Astrocyte (in vitro differentiated cells and primary cell): ENCODE measurements at regions not wholly inside any gene's neighbourhood (a gene's known extent, or its start where the extent isn't known, plus 50 kb on each side); places are given as distances from the start of the nearest gene placed in this dataset.

Experiments
- DNase-seq: peaks from one replicate; pipeline ENCODE4 v3.0.0-alpha.2; 2010; ENCODE audit warnings: low read depth
- FAIRE-seq: peaks from 2 replicates; lab custom pipeline; 2011; peaks lifted over from hg19 to GRCh38; lab: Jason Lieb, UNC
- H2AFZ ChIP-seq: 2 replicates; pipeline ENCODE4 v1.6.0; 2012; ENCODE audit warnings: low read depth, low read length, inconsistent platforms
- H3K27ac ChIP-seq: 2 replicates; pipeline ENCODE4 v1.5.1; 2011; ENCODE audit warnings: low read depth, low read length, inconsistent platforms
- H3K27me3 ChIP-seq: 2 replicates; pipeline ENCODE4 v1.6.0; 2011; ENCODE audit warnings: low read length, inconsistent platforms; ENCODE audit not compliant: insufficient read depth
- H3K36me3 ChIP-seq: 2 replicates; pipeline ENCODE4 v1.5.1; 2011; ENCODE audit warnings: low read length, inconsistent platforms; ENCODE audit not compliant: insufficient read depth
- H3K4me1 ChIP-seq: 2 replicates; pipeline ENCODE4 v1.5.1; 2011; ENCODE audit warnings: low read length, inconsistent platforms; ENCODE audit not compliant: insufficient read depth
- H3K4me2 ChIP-seq: 2 replicates; pipeline ENCODE4 v1.6.0; 2012; ENCODE audit warnings: low read length, inconsistent platforms
- H3K4me3 ChIP-seq: 2 replicates; pipeline ENCODE4 v1.5.1; 2011; ENCODE audit warnings: low read depth, mild to moderate bottlenecking, low read length, inconsistent platforms; ENCODE audit not compliant: insufficient read depth
- H3K79me2 ChIP-seq: 2 replicates; pipeline ENCODE4 v1.6.0; 2012; ENCODE audit warnings: mild to moderate bottlenecking, low read length, inconsistent platforms; ENCODE audit not compliant: insufficient read depth
- H3K9ac ChIP-seq: 2 replicates; pipeline ENCODE4 v1.6.0; 2012; ENCODE audit warnings: mild to moderate bottlenecking, low read length, inconsistent platforms
- H3K9me3 ChIP-seq: 2 replicates; pipeline ENCODE4 v1.5.1; 2012; ENCODE audit warnings: low read depth, mild to moderate bottlenecking, low read length, inconsistent platforms; ENCODE audit not compliant: insufficient read depth
- H4K20me1 ChIP-seq: 2 replicates; pipeline ENCODE4 v1.6.0; 2012; ENCODE audit warnings: low read length, inconsistent platforms; ENCODE audit not compliant: insufficient read depth
- H3K27ac Mint-ChIP-seq: one replicate; pipeline ENCODE4 v1.8.0; 2021; ENCODE audit warnings: mild to moderate bottlenecking, mixed read lengths; ENCODE audit not compliant: unreplicated experiment
- H3K27me3 Mint-ChIP-seq: one replicate; pipeline ENCODE4 v1.8.0; 2021; ENCODE audit warnings: low read depth, mixed read lengths; ENCODE audit not compliant: unreplicated experiment
- H3K36me3 Mint-ChIP-seq: one replicate; pipeline ENCODE4 v1.8.0; 2021; ENCODE audit warnings: low read depth, mixed read lengths; ENCODE audit not compliant: unreplicated experiment
- H3K4me1 Mint-ChIP-seq: one replicate; pipeline ENCODE4 v1.8.0; 2021; ENCODE audit warnings: low read depth, mixed read lengths; ENCODE audit not compliant: unreplicated experiment
- H3K4me3 Mint-ChIP-seq: one replicate; pipeline ENCODE4 v1.8.0; 2021; ENCODE audit warnings: mild to moderate bottlenecking, moderate library complexity, mixed read lengths; ENCODE audit not compliant: unreplicated experiment
- H3K9me3 Mint-ChIP-seq: one replicate; pipeline ENCODE4 v1.8.0; 2021; ENCODE audit warnings: mild to moderate bottlenecking, mixed read lengths; ENCODE audit not compliant: unreplicated experiment
- EZH2 ChIP-seq: IDR thresholded peaks from 2 replicates; pipeline ENCODE4 v1.6.1; 2012; ENCODE audit warnings: mild to moderate bottlenecking, low read length, inconsistent platforms; ENCODE audit not compliant: insufficient read depth
- TF ChIP-seq, protein P1 (sequence below): IDR thresholded peaks from 2 replicates; pipeline ENCODE4 v1.5.1; 2011; ENCODE audit warnings: low read depth, mild to moderate bottlenecking, inconsistent platforms, low read length, moderate library complexity; ENCODE audit not compliant: insufficient read depth

DNA sequence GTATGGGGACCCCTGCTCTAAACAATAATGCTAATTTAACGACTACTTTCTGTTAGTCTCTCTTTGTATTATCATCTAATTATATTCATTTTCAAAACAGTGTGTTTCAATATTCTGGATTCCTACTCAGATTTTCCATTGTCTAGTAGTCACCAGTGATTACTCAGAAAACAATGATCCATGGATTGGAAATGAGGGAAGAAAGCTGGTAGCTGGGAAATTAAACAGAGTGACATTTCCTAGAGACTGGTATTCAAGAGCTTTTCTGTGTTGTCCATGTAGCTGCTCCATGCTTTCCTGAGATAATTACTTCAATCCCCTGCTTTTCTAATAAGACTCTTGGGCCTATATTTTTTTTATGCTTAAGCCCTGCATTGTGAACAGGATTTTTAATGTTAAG, 1862.1 kb upstream of the C9orf72 start:
- DNase-seq: no peak
- no peaks in the 10 kb centered on the region for H4K20me1 ChIP-seq
- H3K27ac ChIP-seq: no peak overlapping the region
- H3K27me3 Mint-ChIP-seq: no peaks in the 10 kb centered on the region
- H3K36me3 ChIP-seq: no peaks in the 10 kb centered on the region
- TF ChIP-seq EZH2: no peak
- TF ChIP-seq, protein P1, sequence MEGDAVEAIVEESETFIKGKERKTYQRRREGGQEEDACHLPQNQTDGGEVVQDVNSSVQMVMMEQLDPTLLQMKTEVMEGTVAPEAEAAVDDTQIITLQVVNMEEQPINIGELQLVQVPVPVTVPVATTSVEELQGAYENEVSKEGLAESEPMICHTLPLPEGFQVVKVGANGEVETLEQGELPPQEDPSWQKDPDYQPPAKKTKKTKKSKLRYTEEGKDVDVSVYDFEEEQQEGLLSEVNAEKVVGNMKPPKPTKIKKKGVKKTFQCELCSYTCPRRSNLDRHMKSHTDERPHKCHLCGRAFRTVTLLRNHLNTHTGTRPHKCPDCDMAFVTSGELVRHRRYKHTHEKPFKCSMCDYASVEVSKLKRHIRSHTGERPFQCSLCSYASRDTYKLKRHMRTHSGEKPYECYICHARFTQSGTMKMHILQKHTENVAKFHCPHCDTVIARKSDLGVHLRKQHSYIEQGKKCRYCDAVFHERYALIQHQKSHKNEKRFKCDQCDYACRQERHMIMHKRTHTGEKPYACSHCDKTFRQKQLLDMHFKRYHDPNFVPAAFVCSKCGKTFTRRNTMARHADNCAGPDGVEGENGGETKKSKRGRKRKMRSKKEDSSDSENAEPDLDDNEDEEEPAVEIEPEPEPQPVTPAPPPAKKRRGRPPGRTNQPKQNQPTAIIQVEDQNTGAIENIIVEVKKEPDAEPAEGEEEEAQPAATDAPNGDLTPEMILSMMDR: no peak
- no peak for FAIRE-seq
- no peak overlapping the region for H3K4me3 Mint-ChIP-seq
- no peaks in the 10 kb centered on the region for H3K79me2 ChIP-seq
- H3K4me2 ChIP-seq: no peak overlapping the region
- no peak overlapping the region for H3K4me3 ChIP-seq
- no peaks in the 10 kb centered on the region for H3K4me1 ChIP-seq
- H3K27me3 ChIP-seq: no peaks in the 10 kb centered on the region
- H3K9me3 Mint-ChIP-seq: no peaks in the 10 kb centered on the region
- no peak overlapping the region for H3K27ac Mint-ChIP-seq
- H3K9ac ChIP-seq: no peak overlapping the region
- peaks cover 27% of the 10 kb centered on the region for H3K4me1 Mint-ChIP-seq
- H2AFZ ChIP-seq: no peak overlapping the region
- peaks cover 3% of the 10 kb centered on the region for H3K9me3 ChIP-seq
- no peaks in the 10 kb centered on the region for H3K36me3 Mint-ChIP-seq

DNA sequence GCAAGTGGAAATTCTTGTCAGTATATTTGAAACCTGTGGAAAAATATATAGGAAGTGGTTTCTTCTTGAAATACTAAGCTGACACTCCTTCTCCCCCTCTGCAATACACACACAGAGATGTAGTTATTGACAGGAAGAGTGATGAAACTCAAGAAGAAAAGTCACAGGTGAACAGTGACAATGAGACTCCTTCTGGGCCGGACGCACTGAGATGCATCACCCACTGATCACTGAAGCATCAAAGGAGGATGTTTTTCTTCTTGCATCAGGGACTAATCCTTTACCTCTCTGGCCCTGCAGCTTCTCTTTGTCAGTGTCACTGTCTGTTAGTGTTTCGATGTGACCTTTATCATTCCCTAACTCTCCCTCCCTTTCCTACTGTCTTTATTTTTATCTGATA, 1864.2 kb upstream of the C9orf72 start:
- Mint-ChIP-seq H3K4me1 (peaks cover 42% of the 10 kb centered on the region), H3K4me3 (no peak overlapping the region)
- no peaks in the 10 kb centered on the region for H3K27me3 ChIP-seq

DNA sequence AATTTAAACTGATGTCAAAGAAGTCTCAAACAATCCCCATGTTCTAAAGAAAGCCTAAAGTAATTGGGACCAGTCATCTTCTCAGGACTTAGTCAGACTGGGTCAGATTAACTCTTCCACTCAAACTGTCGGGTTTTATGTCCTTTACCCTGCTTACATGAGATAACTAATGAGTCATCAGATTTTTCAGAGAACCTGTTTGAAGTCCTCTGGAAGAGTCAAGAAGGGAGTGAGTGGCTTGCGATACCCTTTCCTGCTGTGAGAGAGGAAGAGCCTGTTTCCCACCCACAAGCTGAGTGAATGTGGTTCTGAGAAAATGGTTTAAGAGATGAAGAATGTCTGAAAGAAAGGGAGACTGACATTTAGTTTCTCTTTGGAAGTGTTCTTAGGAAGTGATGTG, 1866.7 kb upstream of the C9orf72 start:
- Mint-ChIP-seq H3K27me3 (no peaks in the 10 kb centered on the region), H3K9me3 (no peaks in the 10 kb centered on the region), H3K4me3 (no peak overlapping the region), H3K27ac (peak overlapping the region; percentile 90), H3K36me3 (no peaks in the 10 kb centered on the region), H3K4me1 (peaks cover 42% of the 10 kb centered on the region)
- H3K4me1 ChIP-seq: no peaks in the 10 kb centered on the region
- no peak overlapping the region for H2AFZ ChIP-seq
- TF ChIP-seq, protein P1: no peak
- TF ChIP-seq EZH2: no peak
- H3K9ac ChIP-seq: no peak overlapping the region
- no peaks in the 10 kb centered on the region for H4K20me1 ChIP-seq
- DNase-seq (peak; percentile 13), FAIRE-seq (no peak)
- no peaks in the 10 kb centered on the region for H3K27me3 ChIP-seq
- no peaks in the 10 kb centered on the region for H3K36me3 ChIP-seq
- H3K4me2 ChIP-seq: no peak overlapping the region
- H3K9me3 ChIP-seq: peaks cover 3% of the 10 kb centered on the region
- H3K27ac ChIP-seq: no peak overlapping the region
- H3K79me2 ChIP-seq: no peaks in the 10 kb centered on the region
- no peak overlapping the region for H3K4me3 ChIP-seq

More for the DNA sequence above, 1864.2 kb upstream of the C9orf72 start:
- H3K36me3 ChIP-seq: no peaks in the 10 kb centered on the region
- H3K27ac ChIP-seq: no peak overlapping the region
- H3K27me3 Mint-ChIP-seq: no peaks in the 10 kb centered on the region
- H3K9me3 ChIP-seq: peaks cover 3% of the 10 kb centered on the region
- FAIRE-seq (no peak), DNase-seq (no peak)
- H3K27ac Mint-ChIP-seq: no peak overlapping the region
- H4K20me1 ChIP-seq: no peaks in the 10 kb centered on the region
- H2AFZ ChIP-seq: no peak overlapping the region
- H3K4me1 ChIP-seq: no peaks in the 10 kb centered on the region
- TF ChIP-seq EZH2: no peak
- TF ChIP-seq, protein P1: no peak
- no peaks in the 10 kb centered on the region for H3K9me3 Mint-ChIP-seq
- H3K4me3 ChIP-seq: no peak overlapping the region
- H3K79me2 ChIP-seq: no peaks in the 10 kb centered on the region
- no peaks in the 10 kb centered on the region for H3K36me3 Mint-ChIP-seq
- H3K4me2 ChIP-seq: no peak overlapping the region
- H3K9ac ChIP-seq: no peak overlapping the region
